NB4 (cell line): ENCODE measurements at regions not wholly inside any gene's neighbourhood (a gene's known extent, or its start where the extent isn't known, plus 50 kb on each side); places are given as distances from the start of the nearest gene placed in this dataset.

Source experiments
- DNase-seq: peaks from one replicate; pipeline ENCODE4 v3.0.0; 2010; ENCODE audit warnings: low read depth
- H3K4me3 ChIP-seq: one replicate; pipeline ENCODE4 v1.5.1; 2011; ENCODE audit warnings: mild to moderate bottlenecking, low read depth, low read length, moderate library complexity
- CTCF ChIP-seq: IDR thresholded peaks from one replicate; pipeline ENCODE4 v1.5.1; 2012; ENCODE audit warnings: low read depth, low read length
- MAX ChIP-seq: IDR thresholded peaks from 2 replicates; pipeline ENCODE4 v1.6.1; 2011; ENCODE audit warnings: low read depth, low read length
- MYC ChIP-seq: IDR thresholded peaks from 2 replicates; pipeline ENCODE4 v1.6.1; 2011; ENCODE audit warnings: low read depth, low read length
- POLR2A ChIP-seq: IDR thresholded peaks from 2 replicates; pipeline ENCODE4 v1.6.1; 2011; ENCODE audit warnings: mild to moderate bottlenecking; ENCODE audit not compliant: insufficient read length; ENCODE audit errors: extremely low read depth

- no peak for DNase-seq
- no peak overlapping the region for H3K4me3 ChIP-seq
- TF ChIP-seq MAX (no peak), POLR2A (no peak), MYC (no peak), CTCF (no peak)
Observed at GRCh38 chr15:93570527-93570926, 481.5 kb upstream of the RGMA start.

- TF ChIP-seq POLR2A (no peak), MAX (peak; percentile 41; the same call in 1 of the 2 replicates)
- DNase-seq, result peak; percentile 3
- no peak overlapping the region for H3K4me3 ChIP-seq
Observed at GRCh38 chr15:93566762-93567161, 477.8 kb upstream of the RGMA start.

GRCh38 chr15:93565201-93565600 is 476.2 kb upstream of the RGMA start:
- no peak for DNase-seq
- no peak overlapping the region for H3K4me3 ChIP-seq
- TF ChIP-seq POLR2A, result no peak
- no peak for TF ChIP-seq MAX

- DNase-seq, result no peak
- no peak overlapping the region for H3K4me3 ChIP-seq
- TF ChIP-seq MAX, result no peak
- TF ChIP-seq MYC, result no peak
- TF ChIP-seq POLR2A, result no peak
- TF ChIP-seq CTCF, result no peak
Observed at GRCh38 chr15:93563218-93563617, 474.2 kb upstream of the RGMA start.

GRCh38 chr15:93562395-93563123 is 473.5 kb upstream of the RGMA start:
- DNase-seq, result no peak
- TF ChIP-seq MYC, result no peak
- no peak for TF ChIP-seq CTCF
- TF ChIP-seq POLR2A, result no peak
- TF ChIP-seq MAX, result no peak
- H3K4me3 ChIP-seq, result no peak overlapping the region

- no peak overlapping the region for H3K4me3 ChIP-seq
- no peak for TF ChIP-seq POLR2A
- no peak for TF ChIP-seq MAX
- TF ChIP-seq CTCF, result no peak
- TF ChIP-seq MYC, result no peak
- DNase-seq, result no peak
Observed at GRCh38 chr15:93557696-93558095, 468.7 kb upstream of the RGMA start.
